Activated CD8-positive, alpha-beta T cell treated with anti-CD3 and anti-CD28 coated beads for 36 hours (primary cell): ENCODE measurements at regions not wholly inside any gene's neighbourhood (a gene's known extent, or its start where the extent isn't known, plus 50 kb on each side); places are given as distances from the start of the nearest gene placed in this dataset.

Experiments
- ATAC-seq: fragments of 200-7000 bp; cut with Tn5 transposase; one replicate; pipeline ENCODE4 v1.10.0; 2021; ENCODE audit warnings: mild to moderate bottlenecking, moderate library complexity
- CTCF ChIA-PET: fragments of 350-600 bp; sonication (Branson Sonifier 250); formaldehyde crosslinking; loops from one replicate; lab custom pipeline; 2021; ENCODE audit warnings: antibody characterized with exemption; lab: Charles Lee
- POLR2A ChIA-PET: fragments of 350-600 bp; sonication (Branson Sonifier 250); formaldehyde crosslinking; loops from one replicate; lab custom pipeline; 2021; ENCODE audit warnings: antibody characterized with exemption; lab: Charles Lee
- DNase-seq: peaks from one replicate; pipeline ENCODE4 v3.0.0-alpha.2; 2020
- H3K27ac Mint-ChIP-seq: one replicate; pipeline ENCODE4 v1.8.0; 2021; ENCODE audit warnings: mild to moderate bottlenecking, mixed read lengths
- H3K27me3 Mint-ChIP-seq: one replicate; pipeline ENCODE4 v1.8.0; 2021; ENCODE audit warnings: mixed read lengths
- H3K36me3 Mint-ChIP-seq: one replicate; pipeline ENCODE4 v1.8.0; 2021; ENCODE audit warnings: low read depth, mixed read lengths
- H3K4me1 Mint-ChIP-seq: one replicate; pipeline ENCODE4 v1.8.0; 2021; ENCODE audit warnings: low read depth, mixed read lengths
- H3K4me3 Mint-ChIP-seq: one replicate; pipeline ENCODE4 v1.8.0; 2021; ENCODE audit warnings: mild to moderate bottlenecking, moderate library complexity, mixed read lengths
- H3K9me3 Mint-ChIP-seq: one replicate; pipeline ENCODE4 v1.8.0; 2021; ENCODE audit warnings: mixed read lengths
- CTCF ChIP-seq: fragments of 200-600 bp; IDR thresholded peaks from one replicate; pipeline ENCODE4 v1.8.0; 2022; ENCODE audit warnings: antibody characterized with exemption, mild to moderate bottlenecking
- intact Hi-C: fragments of 100-400 bp; cut with micrococcal nuclease; formaldehyde crosslinking; loops from one replicate; pipeline ENCODE4 v1.10.0; 2022

GRCh38 chr4:14196131-14196530 lies 568.6 kb upstream of the BOD1L1 start:
- DNase-seq (peak; percentile 35), ATAC-seq (no peak)
- Mint-ChIP-seq H3K27me3 (no peaks in the 10 kb centered on the region), H3K27ac (no peak overlapping the region), H3K36me3 (no peaks in the 10 kb centered on the region), H3K4me3 (no peak overlapping the region), H3K9me3 (no peaks in the 10 kb centered on the region), H3K4me1 (no peaks in the 10 kb centered on the region)
- CTCF ChIA-PET: interaction anchor here (0.6 kb wide), 1 partner anchor 755 kb away, joined by 4 read pairs; no protein-coding TSS in a partner anchor
- POLR2A ChIA-PET: no interaction called here
- TF ChIP-seq CTCF: no peak
- intact Hi-C loops: no loop called here

- H3K9me3 Mint-ChIP-seq: no peaks in the 10 kb centered on the region
- POLR2A ChIA-PET: no interaction called here
- H3K4me3 Mint-ChIP-seq: no peak overlapping the region
- no peaks in the 10 kb centered on the region for H3K27me3 Mint-ChIP-seq
- no peaks in the 10 kb centered on the region for H3K36me3 Mint-ChIP-seq
- H3K4me1 Mint-ChIP-seq: no peaks in the 10 kb centered on the region
- ATAC-seq: no peak
- no peak for TF ChIP-seq CTCF
- no peak overlapping the region for H3K27ac Mint-ChIP-seq
- DNase-seq: no peak
- intact Hi-C loops: no loop called here
- CTCF ChIA-PET: no interaction called here
Observed at GRCh38 chr4:14215116-14215770, 587.7 kb upstream of the BOD1L1 start.

- Mint-ChIP-seq H3K9me3 (no peaks in the 10 kb centered on the region), H3K36me3 (no peaks in the 10 kb centered on the region), H3K27me3 (no peaks in the 10 kb centered on the region), H3K27ac (no peak overlapping the region), H3K4me1 (no peaks in the 10 kb centered on the region), H3K4me3 (no peak overlapping the region)
- intact Hi-C loops: no loop called here
- POLR2A ChIA-PET: no interaction called here
- CTCF ChIA-PET: no interaction called here
- ATAC-seq: no peak
- TF ChIP-seq CTCF: no peak
- no peak for DNase-seq
Observed at GRCh38 chr4:14217401-14217800, 589.9 kb upstream of the BOD1L1 start.

- H3K27me3 Mint-ChIP-seq: no peaks in the 10 kb centered on the region
- no peaks in the 10 kb centered on the region for H3K9me3 Mint-ChIP-seq
- no peaks in the 10 kb centered on the region for H3K36me3 Mint-ChIP-seq
- no peaks in the 10 kb centered on the region for H3K4me1 Mint-ChIP-seq
- no peak for ATAC-seq
- TF ChIP-seq CTCF: no peak
- POLR2A ChIA-PET: no interaction called here
- no peak overlapping the region for H3K27ac Mint-ChIP-seq
- CTCF ChIA-PET: no interaction called here
- intact Hi-C loops: no loop called here
- no peak overlapping the region for H3K4me3 Mint-ChIP-seq
- DNase-seq: no peak
Observed at GRCh38 chr4:14218641-14219040, 591.1 kb upstream of the BOD1L1 start.

- CTCF ChIA-PET: no interaction called here
- H3K4me3 Mint-ChIP-seq: no peak overlapping the region
- no peak for TF ChIP-seq CTCF
- no peak for DNase-seq
- no peaks in the 10 kb centered on the region for H3K9me3 Mint-ChIP-seq
- ATAC-seq: no peak
- no peaks in the 10 kb centered on the region for H3K4me1 Mint-ChIP-seq
- intact Hi-C loops: no loop called here
- POLR2A ChIA-PET: no interaction called here
- no peaks in the 10 kb centered on the region for H3K36me3 Mint-ChIP-seq
- no peaks in the 10 kb centered on the region for H3K27me3 Mint-ChIP-seq
- H3K27ac Mint-ChIP-seq: no peak overlapping the region
Observed at GRCh38 chr4:14221176-14221575, 593.7 kb upstream of the BOD1L1 start.
